Activated gamma-delta T cell treated with anti-CD3 and anti-CD28 coated beads, Interleukin-2, amount 50 U/mL, for 16 hours (primary cell): ENCODE measurements at regions not wholly inside any gene's neighbourhood (a gene's known extent, or its start where the extent isn't known, plus 50 kb on each side); places are given as distances from the start of the nearest gene placed in this dataset.
"Not testable (repeated sequence)": the region's sequence is repeated elsewhere in the genome, so short reads cannot be mapped to it uniquely, and the experiment has no call there.

Experiments used
- DNase-seq: peaks from one replicate; pipeline ENCODE4 v3.0.0-alpha.2; 2020; ENCODE audit warnings: low read depth

DNA sequence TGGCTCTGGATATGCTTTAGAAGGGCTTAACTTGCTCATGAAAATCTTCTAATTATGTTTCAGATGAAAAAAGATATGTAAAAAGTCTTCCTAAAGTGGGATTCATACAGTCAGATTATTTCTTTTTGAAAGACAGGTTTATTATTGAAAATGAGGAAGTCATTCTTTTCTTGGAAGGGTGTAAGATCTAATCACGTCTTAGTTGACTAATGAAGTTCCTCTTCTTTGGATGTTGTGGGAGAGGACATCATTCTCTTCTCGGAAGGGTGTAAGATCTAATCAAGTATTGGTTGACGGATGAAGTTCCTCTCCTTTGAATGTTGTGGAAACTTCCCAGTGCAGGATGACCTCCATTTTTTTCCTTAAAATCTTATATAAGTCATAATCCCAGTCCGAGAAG lies 74.9 kb downstream of the ALG10 start:
- no peak for DNase-seq

DNA sequence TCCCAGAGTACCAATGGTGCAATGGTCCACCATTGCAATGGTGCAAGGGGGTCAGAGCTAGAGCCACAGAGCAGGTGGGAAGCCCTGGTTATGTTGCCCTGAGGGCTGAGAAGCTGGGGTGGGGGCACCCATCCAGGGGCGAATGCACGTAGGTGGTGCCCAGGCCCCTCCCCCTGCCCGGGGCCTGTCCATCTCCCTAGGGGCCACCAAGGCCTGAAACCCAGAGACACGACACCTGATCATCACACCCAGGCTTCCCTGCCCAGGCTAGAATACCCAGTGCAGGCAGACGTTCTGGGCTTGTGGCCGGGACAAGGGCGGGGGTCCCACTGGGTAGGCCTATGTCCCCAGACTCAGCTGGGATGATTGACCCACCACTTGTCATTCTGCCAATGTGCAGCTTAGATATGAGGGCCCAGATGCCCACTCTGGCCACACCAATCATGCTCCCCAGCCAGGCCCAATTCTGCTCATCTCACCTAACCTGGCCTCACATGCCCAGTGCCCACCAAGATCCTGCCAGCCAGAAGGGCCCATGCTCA lies 83.2 kb downstream of the ALG10 start:
- no peak for DNase-seq

GRCh38 chr12:34106172-34106571 lies 83.9 kb downstream of the ALG10 start:
- DNase-seq: no peak

DNA sequence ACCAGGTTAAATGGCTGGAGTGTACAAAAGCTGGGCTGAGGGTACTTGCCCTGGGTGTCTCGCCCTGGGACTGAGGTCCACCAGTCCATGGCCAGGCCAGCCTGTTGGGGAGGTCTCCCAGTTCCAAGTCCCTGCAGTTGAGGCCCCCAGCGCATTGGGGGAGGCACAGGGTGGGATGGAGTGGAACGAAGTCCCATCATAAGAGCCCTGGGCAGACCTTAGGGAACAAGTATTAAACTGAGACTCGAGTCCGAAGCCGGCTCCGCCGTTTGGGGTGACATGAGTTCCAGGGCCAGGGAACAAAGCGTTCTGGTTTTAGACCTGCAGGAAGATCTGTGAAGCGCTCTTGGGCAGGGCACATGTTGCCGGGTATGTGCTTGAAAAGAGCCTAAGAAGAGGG lies 84.7 kb downstream of the ALG10 start:
- DNase-seq: no peak

GRCh38 chr12:34107781-34108404 lies 85.6 kb downstream of the ALG10 start:
- DNase-seq: no peak

- DNase-seq: no peak
Measured at GRCh38 chr12:34108405-34108803, 86.1 kb downstream of the ALG10 start.

- no peak for DNase-seq
Measured at GRCh38 chr12:34108967-34109366, 86.7 kb downstream of the ALG10 start.

DNA sequence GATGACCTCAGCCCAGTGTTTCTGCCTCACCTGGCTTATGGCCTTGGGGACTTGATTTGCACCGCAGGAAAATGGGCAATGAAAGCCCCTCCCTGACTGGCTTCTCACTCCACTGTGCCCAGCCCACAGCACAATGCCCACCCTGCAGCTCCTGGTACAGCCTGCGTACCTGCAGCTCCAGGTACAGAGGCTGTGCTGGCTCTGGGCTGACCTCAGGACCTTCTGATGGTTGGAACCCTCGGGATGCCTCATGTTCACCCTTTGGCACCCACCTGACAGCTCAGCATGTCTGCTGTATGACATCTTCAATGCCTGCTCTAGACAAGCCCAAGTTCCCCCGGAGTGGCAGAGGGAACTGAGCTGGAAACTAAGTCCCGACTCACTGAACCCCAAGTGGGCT lies 87.1 kb downstream of the ALG10 start:
- DNase-seq: no peak

GRCh38 chr12:34109909-34110531 lies 87.7 kb downstream of the ALG10 start:
- DNase-seq: not testable (repeated sequence)

- DNase-seq: no peak
Measured at GRCh38 chr12:34119366-34119765, 97.1 kb downstream of the ALG10 start.

DNA sequence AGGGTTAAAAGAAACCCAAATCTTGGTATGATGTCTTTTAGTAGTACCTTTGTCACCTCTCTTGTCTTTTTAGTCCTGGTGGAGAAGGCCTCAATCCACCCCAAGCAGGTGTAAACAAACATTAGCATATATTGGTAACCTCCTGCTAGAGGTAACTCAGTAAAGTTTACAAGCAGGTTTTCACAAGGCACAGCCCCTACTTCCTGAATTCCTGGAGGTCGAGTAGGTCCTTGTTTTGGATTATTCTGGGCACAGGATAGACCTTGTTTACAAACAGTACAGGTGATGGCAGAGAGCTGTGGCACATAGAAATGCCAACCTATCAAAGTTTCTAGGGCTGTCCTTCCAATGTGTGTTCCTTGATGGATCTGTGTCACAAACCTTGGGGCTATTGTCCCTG lies 99.1 kb downstream of the ALG10 start:
- DNase-seq: no peak

- not testable (repeated sequence) for DNase-seq
Measured at GRCh38 chr12:34123092-34123491, 100.8 kb downstream of the ALG10 start.

DNA sequence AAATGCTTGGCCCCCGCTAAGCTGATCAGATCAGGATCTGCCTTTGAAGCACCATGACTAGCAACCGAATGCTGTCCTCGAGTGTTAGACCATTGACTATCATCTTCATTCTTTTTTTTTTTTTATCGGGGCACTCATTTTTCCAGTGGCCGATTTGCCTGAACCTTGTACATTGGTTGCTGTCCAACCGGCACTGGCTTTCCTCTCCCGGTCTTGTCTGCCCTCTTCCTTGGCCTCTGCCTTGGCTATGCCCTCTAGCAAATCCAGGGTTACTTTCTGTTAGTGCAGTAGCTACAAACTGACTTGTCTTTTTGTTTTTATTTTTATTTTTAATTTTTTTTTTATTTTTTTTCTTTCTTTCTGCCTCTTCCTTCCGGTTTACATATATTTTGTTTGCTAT lies 102.3 kb downstream of the ALG10 start:
- DNase-seq: no peak

DNA sequence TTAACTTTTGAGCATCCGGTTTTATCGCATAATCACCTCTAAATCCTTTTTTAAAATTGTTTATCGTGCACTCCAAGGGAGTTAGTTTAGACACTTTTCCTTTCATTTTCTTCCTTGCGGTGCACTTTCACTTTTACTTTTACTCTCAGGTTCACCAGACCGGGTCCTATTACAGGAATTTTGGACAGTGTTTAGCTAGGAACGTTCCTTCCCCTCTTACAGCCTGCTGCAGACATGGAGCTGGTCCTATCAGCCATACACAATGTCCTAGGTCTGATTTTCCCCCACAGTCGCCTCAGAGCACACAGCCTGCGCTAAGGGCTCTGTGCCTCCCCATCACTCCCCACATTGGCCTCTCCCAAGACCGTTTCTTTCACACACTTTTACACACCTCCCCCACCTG lies 103.9 kb downstream of the ALG10 start:
- no peak for DNase-seq

- DNase-seq: no peak
Measured at GRCh38 chr12:34126805-34127204, 104.5 kb downstream of the ALG10 start.

GRCh38 chr12:34127379-34127778 lies 105.1 kb downstream of the ALG10 start:
- DNase-seq: not testable (repeated sequence)

DNA sequence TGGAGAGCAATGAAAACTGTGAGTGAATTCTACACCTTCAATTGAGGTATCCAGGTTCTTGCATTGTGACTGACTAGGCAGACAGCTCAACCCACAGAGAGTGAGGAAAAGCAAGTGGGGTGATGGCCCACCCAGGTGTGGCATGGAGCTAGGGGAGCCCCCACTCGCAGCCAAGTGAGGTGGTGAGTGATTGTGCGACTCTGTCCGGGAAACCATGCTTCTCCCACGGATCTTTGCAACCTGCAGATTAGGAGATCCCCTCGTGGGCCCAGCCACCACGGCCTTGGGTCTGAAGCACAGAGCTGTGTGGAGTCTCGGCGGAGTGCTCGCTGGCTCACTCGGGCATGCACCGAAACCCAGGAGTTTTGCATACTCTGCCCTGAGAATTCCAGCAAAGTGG lies 120.1 kb downstream of the ALG10 start:
- DNase-seq: no peak

- no peak for DNase-seq
Measured at GRCh38 chr12:34151019-34151418, 128.7 kb downstream of the ALG10 start.

GRCh38 chr12:34163443-34163842 lies 141.1 kb downstream of the ALG10 start:
- DNase-seq: no peak

DNA sequence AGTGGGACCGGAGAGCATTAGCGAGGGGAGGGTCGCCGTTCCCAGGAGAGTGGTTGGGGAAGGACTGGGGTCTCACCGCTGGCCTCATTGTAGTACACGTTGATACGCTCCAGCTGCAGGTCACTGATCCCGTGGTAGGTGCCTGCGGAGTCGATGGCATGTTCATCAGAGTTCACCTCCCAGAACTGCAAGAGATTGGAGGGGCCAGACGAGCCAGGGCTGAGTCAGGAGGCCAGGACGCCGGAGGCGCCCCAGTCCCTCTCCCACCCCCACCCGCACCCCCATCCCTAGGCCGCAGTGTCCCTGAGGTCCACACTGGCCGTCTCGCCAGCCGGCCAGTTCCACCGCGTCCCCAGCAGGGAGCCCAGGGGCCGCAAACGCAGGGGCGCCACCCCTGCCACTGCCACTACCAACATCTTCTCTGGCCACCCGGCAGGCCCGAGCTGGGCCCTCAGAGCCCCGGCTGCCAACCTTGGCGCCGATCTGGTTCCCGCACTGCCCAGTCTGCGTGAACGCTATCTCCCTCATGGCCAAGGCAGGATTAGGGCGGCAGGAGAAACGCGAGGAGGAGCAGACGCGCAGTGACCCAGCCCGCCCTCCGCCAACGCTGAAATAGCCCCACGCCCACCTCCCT lies 144.2 kb downstream of the ALG10 start:
- DNase-seq: no peak

DNA sequence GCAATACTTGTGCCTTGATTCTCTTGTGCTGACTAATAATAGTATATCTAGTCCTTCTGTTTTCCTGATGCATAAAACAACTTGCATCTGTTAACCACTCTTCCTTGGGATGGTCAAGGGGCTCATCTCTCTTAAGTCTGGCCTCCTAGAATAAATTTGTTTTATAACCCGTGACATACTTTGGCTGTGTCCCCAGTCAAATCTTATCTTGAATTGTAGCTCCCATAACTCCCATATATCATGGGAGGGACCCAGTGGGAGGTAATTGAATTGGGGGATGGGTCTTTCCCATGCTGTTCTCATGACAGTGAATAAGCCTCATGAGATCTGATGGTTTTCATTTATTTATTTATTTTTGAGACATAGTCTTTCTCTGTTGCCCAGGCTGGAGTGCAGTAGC lies 146.2 kb downstream of the ALG10 start:
- not testable (repeated sequence) for DNase-seq

- no peak for DNase-seq
Measured at GRCh38 chr12:34186492-34186891, 164.2 kb downstream of the ALG10 start.

DNA sequence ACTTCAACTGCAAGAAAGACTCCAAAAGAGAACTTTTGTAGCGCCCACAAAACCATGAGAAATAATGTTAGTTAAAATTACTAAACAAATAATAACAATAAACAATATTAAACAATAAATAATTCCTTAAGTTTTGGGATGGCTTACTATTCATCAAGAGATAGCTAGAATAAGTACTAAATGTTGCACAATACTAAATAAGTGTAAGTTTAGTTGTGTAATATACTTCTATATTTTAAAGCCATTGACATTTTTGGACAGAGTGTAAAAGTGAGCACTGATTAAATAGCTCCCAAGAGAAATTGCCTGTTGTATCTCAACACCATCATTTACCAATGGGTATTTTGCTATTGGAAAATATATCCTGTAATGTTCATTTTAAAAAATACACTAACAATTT lies 166.7 kb downstream of the ALG10 start:
- no peak for DNase-seq
